ENCODE measurements at regions not wholly inside any gene's neighbourhood (a gene's known extent, or its start where the extent isn't known, plus 50 kb on each side); places are given as distances from the start of the nearest gene placed in this dataset.

DNA sequence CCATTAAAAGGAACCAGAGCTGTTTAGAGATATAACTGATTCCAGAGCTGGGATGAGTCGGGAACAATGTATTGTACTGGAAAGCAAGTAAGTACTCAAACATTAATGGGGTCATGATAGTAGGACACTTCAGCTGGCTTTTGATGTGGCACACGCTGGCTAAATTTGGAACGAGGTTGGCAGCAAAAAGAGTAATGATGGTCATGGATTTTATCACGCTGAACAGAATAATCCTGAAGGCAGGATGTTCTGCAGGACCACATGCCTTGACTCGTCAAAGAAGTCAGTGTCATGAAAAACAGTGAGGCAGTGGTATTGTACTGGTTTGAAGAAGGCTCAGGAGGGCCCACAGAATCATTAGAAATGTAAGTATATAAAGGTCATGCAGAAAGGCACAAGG is 220.3 kb downstream of the SNX13 start (continued):
- TF ChIP-seq, protein P1, sequence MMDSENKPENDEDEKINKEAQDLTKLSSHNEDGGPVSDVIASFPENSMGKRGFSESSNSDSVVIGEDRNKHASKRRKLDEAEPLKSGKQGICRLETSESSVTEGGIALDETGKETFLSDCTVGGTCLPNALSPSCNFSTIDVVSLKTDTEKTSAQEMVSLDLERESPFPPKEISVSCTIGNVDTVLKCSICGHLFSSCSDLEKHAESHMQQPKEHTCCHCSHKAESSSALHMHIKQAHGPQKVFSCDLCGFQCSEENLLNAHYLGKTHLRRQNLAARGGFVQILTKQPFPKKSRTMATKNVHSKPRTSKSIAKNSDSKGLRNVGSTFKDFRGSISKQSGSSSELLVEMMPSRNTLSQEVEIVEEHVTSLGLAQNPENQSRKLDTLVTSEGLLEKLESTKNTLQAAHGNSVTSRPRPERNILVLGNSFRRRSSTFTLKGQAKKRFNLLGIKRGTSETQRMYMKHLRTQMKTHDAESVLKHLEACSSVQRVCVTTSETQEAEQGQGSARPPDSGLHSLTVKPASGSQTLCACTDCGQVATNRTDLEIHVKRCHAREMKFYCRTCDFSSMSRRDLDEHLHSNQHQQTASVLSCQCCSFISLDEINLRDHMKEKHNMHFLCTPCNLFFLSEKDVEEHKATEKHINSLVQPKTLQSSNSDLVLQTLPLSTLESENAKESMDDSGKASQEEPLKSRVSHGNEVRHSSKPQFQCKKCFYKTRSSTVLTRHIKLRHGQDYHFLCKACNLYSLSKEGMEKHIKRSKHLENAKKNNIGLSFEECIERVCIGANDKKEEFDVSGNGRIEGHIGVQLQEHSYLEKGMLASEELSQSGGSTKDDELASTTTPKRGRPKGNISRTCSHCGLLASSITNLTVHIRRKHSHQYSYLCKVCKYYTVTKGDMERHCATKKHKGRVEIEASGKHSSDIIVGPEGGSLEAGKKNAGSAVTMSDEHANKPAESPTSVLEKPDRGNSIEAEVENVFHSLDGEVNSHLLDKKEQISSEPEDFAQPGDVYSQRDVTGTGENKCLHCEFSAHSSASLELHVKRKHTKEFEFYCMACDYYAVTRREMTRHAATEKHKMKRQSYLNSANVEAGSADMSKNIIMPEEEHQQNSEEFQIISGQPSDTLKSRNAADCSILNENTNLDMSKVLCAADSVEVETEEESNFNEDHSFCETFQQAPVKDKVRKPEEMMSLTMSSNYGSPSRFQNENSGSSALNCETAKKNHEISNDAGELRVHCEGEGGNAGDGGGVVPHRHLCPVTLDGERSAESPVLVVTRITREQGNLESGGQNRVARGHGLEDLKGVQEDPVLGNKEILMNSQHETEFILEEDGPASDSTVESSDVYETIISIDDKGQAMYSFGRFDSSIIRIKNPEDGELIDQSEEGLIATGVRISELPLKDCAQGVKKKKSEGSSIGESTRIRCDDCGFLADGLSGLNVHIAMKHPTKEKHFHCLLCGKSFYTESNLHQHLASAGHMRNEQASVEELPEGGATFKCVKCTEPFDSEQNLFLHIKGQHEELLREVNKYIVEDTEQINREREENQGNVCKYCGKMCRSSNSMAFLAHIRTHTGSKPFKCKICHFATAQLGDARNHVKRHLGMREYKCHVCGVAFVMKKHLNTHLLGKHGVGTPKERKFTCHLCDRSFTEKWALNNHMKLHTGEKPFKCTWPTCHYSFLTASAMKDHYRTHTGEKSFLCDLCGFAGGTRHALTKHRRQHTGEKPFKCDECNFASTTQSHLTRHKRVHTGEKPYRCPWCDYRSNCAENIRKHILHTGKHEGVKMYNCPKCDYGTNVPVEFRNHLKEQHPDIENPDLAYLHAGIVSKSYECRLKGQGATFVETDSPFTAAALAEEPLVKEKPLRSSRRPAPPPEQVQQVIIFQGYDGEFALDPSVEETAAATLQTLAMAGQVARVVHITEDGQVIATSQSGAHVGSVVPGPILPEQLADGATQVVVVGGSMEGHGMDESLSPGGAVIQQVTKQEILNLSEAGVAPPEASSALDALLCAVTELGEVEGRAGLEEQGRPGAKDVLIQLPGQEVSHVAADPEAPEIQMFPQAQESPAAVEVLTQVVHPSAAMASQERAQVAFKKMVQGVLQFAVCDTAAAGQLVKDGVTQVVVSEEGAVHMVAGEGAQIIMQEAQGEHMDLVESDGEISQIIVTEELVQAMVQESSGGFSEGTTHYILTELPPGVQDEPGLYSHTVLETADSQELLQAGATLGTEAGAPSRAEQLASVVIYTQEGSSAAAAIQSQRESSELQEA (CRISPR knock-in tag; IDR thresholded peaks at IDR 0.05; ENCODE audit: not compliant biosample characterization): no peak
- no peak for TF ChIP-seq ZFP36L1 (CRISPR knock-in tag; IDR thresholded peaks at IDR 0.05)
- TF ChIP-seq GZF1 (CRISPR knock-in tag; IDR thresholded peaks at IDR 0.05): no peak
- no peak for TF ChIP-seq ZFP62 (CRISPR knock-in tag; IDR thresholded peaks at IDR 0.05)
- TF ChIP-seq ETV5 (CRISPR knock-in tag; IDR thresholded peaks at IDR 0.05; ENCODE audit: borderline replicate concordance): no peak

DNA sequence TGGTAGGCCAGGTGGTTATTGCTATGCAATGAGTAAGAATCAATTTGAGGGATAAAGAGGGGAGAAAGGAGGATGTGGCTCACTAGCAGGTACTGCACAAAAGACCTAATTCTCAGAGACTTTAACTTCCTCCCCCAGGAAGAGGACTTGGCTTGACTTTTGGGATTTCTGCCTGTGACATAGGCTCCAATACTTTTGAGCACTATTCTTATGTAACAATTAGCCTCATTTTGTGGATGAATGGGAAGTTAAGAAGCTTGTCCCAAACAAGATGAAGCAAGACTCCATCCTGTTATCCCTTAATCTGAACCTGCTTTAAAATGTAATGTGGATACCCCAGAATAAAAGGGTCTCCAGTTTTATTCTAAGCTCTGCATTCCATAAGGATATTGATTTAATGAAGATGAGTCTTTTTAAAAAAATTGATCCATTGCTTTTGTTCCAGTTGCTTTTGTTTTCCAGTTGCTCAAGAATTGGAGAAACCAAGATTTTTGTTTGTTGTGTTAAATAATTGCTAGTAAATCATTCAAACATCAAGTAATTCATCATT is 218.5 kb downstream of the SNX13 start:
- no peaks in the 10 kb centered on the region for H3K9me3 ChIP-seq (ENCODE audit: low read length)
- H3K27me3 ChIP-seq (ENCODE audit: control insufficient read depth in 1 of 2, insufficient read depth in 2 of 2, low read length in 2 of 2): no peaks in the 10 kb centered on the region
- H3K9ac ChIP-seq (ENCODE audit: insufficient read depth, low read depth, low read length): no peak overlapping the region
- FAIRE-seq: no peak
- ChIA-PET POLR2A (no interaction called here), CTCF (ENCODE audit: low intra/inter-chr PET ratio, low total read pairs) (no interaction called here)
- no peaks in the 10 kb centered on the region for H3K79me2 ChIP-seq (ENCODE audit: insufficient read depth, low read length)
- H2AFZ ChIP-seq (ENCODE audit: low read length): no peak overlapping the region
- no peak overlapping the region for H3K27ac ChIP-seq (ENCODE audit: extremely low read length, insufficient read depth, low read length)
- H4K20me1 ChIP-seq (ENCODE audit: insufficient read depth, low read length): no peaks in the 10 kb centered on the region
- no peak for ATAC-seq
- intact Hi-C loops (cut with micrococcal nuclease; ENCODE audit: unreplicated experiment) (no loop called here), in situ Hi-C loops (cut with HindIII; ENCODE audit: extremely low pct_ligation_motif_present, low pct_unique_long_range_greater_than_20kb) (no loop called here)
- no peak overlapping the region for H3K4me3 ChIP-seq (replicated peaks in 1 of 3; ENCODE audit: insufficient read depth in 1 of 3, low read depth in 2 of 3, low read length in 3 of 3)
- no TSS peak for BruUV-seq (replicated peaks)
- H3K36me3 ChIP-seq (replicated peaks in 1 of 2; ENCODE audit: control insufficient read depth in 1 of 2, insufficient read depth in 2 of 2, low read length in 2 of 2): no peaks in the 10 kb centered on the region
- no peaks in the 10 kb centered on the region for H3K4me1 ChIP-seq (ENCODE audit: insufficient read depth, low read length)
- no peak overlapping the region for H3K4me2 ChIP-seq (ENCODE audit: low read depth, low read length)
- DNase-seq (ENCODE audit: low spot score): no peak
- TF ChIP-seq CC2D1A (CRISPR knock-in tag; IDR thresholded peaks at IDR 0.05): no peak
- TF ChIP-seq, protein P2, sequence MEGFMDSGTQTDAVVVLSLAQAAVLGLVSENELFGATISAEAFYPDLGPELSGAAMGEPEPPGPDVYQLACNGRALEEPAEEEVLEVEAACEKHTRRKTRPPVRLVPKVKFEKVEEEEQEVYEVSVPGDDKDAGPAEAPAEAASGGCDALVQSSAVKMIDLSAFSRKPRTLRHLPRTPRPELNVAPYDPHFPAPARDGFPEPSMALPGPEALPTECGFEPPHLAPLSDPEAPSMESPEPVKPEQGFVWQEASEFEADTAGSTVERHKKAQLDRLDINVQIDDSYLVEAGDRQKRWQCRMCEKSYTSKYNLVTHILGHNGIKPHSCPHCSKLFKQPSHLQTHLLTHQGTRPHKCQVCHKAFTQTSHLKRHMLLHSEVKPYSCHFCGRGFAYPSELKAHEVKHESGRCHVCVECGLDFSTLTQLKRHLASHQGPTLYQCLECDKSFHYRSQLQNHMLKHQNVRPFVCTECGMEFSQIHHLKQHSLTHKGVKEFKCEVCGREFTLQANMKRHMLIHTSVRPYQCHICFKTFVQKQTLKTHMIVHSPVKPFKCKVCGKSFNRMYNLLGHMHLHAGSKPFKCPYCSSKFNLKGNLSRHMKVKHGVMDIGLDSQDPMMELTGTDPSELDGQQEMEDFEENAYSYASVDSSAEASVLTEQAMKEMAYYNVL (CRISPR knock-in tag; IDR thresholded peaks at IDR 0.05; ENCODE audit: borderline replicate concordance): no peak
- TF ChIP-seq, protein P3, sequence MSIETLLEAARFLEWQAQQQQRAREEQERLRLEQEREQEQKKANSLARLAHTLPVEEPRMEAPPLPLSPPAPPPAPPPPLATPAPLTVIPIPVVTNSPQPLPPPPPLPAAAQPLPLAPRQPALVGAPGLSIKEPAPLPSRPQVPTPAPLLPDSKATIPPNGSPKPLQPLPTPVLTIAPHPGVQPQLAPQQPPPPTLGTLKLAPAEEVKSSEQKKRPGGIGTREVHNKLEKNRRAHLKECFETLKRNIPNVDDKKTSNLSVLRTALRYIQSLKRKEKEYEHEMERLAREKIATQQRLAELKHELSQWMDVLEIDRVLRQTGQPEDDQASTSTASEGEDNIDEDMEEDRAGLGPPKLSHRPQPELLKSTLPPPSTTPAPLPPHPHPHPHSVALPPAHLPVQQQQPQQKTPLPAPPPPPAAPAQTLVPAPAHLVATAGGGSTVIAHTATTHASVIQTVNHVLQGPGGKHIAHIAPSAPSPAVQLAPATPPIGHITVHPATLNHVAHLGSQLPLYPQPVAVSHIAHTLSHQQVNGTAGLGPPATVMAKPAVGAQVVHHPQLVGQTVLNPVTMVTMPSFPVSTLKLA (IDR thresholded peaks at IDR 0.05): no peak

All from HepG2 (cell line).